Forelimb muscle (tissue), 1 donor: ENCODE measurements at regions not wholly inside any gene's neighbourhood (a gene's known extent, or its start where the extent isn't known, plus 50 kb on each side); places are given as distances from the start of the nearest gene placed in this dataset.
"Not testable (repeated sequence)": the region's sequence is repeated elsewhere in the genome, so short reads cannot be mapped to it uniquely, and the experiment has no call there.

ENCODE experiments used
- DNase-seq: peaks from one replicate; pipeline ENCODE4 v3.0.0-alpha.2; 2013; ENCODE audit warnings: low read depth

- DNase-seq, result no peak
Observed at GRCh38 chr14:37842106-37842505, 246.7 kb downstream of the TTC6 start.

DNA sequence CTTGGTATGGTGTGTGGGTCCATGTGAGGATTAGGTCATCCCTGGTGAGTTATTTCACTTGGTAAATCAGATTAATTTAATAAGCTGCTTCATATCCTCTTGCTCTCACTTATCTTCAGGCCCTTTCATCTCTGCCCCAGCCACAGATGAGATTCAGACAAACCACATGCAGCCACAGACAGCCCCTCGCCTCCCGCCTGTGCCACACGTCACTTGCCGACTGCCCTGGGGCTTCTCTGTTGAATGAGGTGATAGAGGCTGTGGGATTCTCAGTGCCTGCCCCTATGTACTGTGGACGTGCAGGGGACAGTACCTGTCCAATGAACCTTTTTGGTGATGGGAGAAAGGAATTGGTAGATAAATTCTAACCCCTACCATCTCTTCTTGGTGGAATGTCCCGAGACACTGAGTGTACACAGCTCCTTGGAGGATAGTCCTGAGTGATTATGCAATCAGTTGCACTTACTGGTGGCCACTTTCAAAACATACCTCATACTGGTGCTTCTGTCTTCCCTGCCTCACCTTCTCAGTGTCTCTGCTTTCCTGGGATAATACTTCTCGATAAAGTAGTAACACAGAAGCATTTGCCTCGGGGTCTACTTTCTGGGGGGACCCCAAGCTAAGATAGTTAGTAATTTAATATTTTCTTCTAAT is 248.7 kb downstream of the TTC6 start:
- no peak for DNase-seq

- DNase-seq, result no peak
Observed at GRCh38 chr14:37844614-37845013, 249.2 kb downstream of the TTC6 start.

DNA sequence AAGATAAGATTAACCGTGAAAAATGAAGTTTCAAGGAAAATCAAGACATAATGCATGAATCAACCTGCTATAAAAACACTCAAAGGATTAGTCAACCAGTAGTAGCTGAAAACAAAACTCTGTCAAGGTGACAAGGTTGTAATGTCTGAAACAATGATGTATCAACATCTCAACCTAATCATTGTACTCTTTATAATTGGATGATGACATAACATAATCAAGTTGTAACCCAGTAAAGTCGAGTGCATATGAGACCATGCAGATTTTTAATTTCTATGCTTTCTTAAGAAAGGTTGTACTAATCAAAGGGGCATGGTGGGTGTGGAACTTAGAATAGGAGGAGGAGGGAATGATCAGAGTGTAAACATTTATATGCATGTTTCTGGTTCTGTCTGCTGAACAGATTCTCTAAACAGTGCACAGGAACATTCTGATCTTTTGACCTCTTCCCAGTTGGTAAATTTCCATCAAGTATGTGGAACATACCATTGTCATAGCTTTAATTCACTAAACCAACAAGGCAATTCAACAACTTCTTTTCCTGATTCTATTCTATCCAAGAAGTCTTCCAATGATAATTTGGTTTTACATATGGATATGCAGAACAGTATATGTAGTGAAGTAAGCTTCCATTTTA is 253.7 kb downstream of the TTC6 start:
- no peak for DNase-seq

DNA sequence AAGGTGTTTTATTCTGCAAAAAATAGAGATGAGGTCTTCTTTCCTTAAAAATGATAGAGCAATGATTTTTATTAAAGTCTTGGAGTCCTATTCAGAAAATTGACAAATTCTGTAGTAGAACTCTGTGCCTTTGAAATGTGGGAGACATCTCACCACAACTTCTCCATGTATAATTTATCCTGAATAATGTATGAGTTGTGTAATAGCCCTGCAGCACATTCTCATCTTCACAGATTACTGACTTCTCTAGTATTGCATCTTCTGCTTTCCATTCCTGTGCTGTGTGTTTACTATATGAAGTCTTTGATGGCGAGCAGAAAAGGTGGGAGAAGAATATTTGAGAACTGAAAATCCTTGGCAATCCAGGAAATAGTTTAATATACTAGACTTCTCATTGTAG is 255.6 kb downstream of the TTC6 start:
- no peak for DNase-seq

DNA sequence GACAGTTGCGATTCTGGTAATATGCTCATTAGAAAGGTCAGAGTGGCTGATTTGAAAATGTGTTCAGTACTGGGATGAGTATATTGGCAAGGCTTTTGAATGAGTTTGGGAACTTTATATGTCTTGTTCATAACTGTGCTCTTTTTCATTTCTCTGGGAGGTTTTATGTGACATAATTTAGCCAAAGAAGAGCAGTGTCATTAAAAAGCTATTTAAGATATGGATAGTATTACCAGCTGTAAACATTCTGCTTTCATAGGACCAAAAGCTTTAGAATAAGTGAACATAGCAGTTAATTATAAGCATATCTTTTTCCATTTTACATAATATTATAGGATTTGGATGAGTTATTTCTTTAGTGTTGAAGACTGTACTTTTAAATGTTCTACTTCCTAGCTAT is 260.4 kb downstream of the TTC6 start:
- DNase-seq, result no peak

- DNase-seq, result no peak
Observed at GRCh38 chr14:37857774-37858266, 262.4 kb downstream of the TTC6 start.

GRCh38 chr14:37858733-37859132 is 263.3 kb downstream of the TTC6 start:
- no peak for DNase-seq

DNA sequence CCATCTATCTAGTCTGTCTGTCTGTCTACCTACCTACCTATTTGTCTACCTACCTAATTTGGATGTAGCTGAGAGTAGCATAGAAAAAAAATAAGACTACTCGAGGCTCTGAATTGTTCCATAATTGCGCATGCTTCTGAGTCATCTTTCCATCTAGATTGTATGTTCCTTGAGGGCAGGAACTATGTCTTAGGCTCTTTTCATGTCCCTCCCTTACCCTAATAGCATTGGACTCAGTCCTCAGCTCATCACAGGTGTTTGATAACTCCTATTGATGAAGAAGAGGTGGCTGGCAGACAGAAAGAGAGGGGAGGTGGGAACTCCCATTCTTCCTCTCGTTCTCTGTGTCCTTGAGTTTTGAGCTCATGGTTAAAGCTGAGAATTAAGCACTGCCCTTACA is 263.7 kb downstream of the TTC6 start:
- DNase-seq, result no peak

GRCh38 chr14:37862263-37862662 is 266.8 kb downstream of the TTC6 start:
- no peak for DNase-seq

DNA sequence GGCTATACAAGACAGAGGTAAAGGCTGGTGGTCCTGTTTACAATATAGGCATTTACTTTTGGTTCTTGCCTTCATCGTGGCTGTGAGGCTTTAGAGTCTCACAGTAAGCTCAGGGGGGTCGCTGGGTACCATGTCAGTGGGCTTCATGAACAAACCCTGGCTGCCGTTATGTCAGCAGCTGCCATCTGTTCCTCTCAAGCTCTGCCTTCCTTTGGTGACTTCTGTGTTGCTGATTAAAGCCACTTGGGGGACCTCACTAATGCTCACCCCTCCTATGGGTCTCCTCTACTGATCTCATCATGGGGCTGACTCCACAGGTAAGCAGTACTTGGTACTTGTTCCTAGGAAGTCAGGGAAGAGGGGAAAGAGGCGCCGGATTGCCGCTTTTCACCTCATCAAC is 268.7 kb downstream of the TTC6 start:
- no peak for DNase-seq

GRCh38 chr14:37864861-37865718 is 269.7 kb downstream of the TTC6 start:
- no peak for DNase-seq

GRCh38 chr14:37865719-37866549 is 270.5 kb downstream of the TTC6 start:
- no peak for DNase-seq

GRCh38 chr14:37869633-37870032 is 274.2 kb downstream of the TTC6 start:
- DNase-seq, result no peak

GRCh38 chr14:37870170-37870569 is 274.7 kb downstream of the TTC6 start:
- DNase-seq, result no peak

- no peak for DNase-seq
Observed at GRCh38 chr14:37870632-37871346, 275.4 kb downstream of the TTC6 start.

GRCh38 chr14:37874065-37874428 is 278.6 kb downstream of the TTC6 start:
- DNase-seq, result not testable (repeated sequence)

- DNase-seq, result peak; percentile 17
Observed at GRCh38 chr14:37874429-37875109, 279.1 kb downstream of the TTC6 start.

DNA sequence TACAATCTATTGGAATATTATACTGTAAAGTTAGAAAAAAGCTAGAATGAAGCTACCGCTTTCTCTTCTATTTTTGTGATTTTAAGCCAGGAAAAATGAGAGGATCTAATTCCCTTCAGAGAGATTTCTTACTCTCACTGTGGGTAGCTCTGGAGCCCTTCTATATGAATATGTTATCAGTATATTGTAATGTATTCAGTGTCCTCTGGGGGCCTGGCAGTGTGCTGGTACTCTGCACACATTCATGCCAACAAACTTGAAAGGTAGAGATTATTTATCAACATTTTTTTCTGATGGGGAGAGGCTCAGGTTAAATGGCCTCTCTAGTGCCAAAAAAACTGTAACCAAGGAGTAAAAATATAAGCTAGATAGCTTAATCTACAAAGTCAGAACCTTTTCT is 292.8 kb downstream of the TTC6 start:
- DNase-seq, result no peak

DNA sequence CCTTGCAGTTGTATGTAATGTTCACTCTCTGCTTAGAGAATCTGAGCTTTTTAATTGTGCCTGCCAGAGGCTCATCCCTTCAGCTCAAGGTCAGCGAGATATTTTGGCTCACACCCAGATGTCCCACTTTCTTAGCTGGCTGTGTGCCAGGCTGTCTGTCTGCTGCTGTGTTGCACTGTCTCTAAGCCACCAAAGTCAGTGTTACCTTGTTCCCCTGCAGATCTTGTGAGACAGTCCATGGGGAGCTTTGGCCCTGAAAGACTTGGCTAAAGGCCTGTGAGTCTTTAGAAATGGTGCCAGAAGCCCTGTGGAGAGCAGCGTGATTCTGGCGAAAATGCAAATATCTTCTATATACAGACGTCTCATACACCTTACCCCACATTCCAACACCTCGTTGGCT is 293.7 kb downstream of the TTC6 start:
- DNase-seq, result no peak

GRCh38 chr14:37890095-37890494 is 294.7 kb downstream of the TTC6 start:
- no peak for DNase-seq
